ENCODE measurements at regions not wholly inside any gene's neighbourhood (a gene's known extent, or its start where the extent isn't known, plus 50 kb on each side); places are given as distances from the start of the nearest gene placed in this dataset.
A peak's percentile ranks its signal among the peaks of the same experiment; 100 is the strongest.
"Not testable (repeated sequence)": the region's sequence is repeated elsewhere in the genome, so short reads cannot be mapped to it uniquely, and the experiment has no call there.

DNA sequence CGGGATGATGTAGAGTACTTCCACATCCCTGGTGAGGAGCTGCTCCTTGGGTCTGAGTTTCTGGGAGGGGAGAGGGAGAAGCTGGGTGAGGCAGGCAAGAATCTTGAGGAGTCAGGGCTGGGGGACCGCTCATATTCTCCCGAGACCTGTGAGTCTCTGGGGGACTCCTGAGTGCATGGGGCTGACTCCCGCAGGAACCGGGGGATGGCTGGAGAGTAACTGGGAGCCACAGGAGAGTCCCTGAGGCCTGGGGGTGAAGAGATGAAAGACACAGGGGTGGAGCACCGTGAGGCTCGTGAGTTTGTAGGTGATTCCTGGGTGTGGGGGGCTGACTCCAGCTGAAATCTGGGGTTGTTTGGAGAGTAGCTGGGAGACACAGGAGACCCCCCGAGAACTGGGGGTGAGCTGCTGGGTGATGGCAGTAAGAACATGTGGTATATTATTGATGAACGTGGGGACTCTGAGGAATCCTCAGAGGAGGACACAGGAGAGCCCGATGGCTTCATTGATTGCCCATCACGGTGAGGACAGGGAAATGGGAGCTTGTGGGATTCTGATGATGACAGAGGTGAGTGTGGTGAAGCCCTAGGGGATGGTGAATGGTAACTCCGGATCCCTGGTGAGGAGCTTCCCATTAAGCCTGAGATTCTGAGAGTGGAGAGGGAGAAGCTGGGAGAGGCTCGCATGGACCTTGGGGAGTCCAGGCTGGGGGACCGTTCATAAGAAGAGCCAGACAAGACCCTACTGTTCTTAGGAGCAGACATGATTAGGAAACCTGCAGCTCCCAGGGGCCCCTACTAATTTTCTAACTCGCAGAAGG, 301.1 kb downstream of the CWH43 start:
- 50% methylated on average over 1 of the region's 15 CpGs for WGBS (ENCODE audit: insufficient coverage)
- H3K4me2 ChIP-seq (replicated peaks; ENCODE audit: extremely low read depth, low read length, poor library complexity, severe bottlenecking); H2AFZ ChIP-seq (ENCODE audit: insufficient read depth, low read depth, low read length, poor library complexity, severe bottlenecking); H3K4me3 ChIP-seq (replicated peaks in 1 of 3; ENCODE audit: low read depth in 2 of 3, low read length in 3 of 3); H3K27me3 Mint-ChIP-seq (ENCODE audit: low read depth in 3 of 3); DNase-seq; H3K4me1 ChIP-seq (ENCODE audit: control insufficient read depth in 1 of 2, insufficient read depth in 2 of 2, low read length in 2 of 2); intact Hi-C loops (cut with micrococcal nuclease); H3K27ac ChIP-seq (ENCODE audit: low read depth in 1 of 2, low read length in 2 of 2); H3K4me3 Mint-ChIP-seq; H3K27ac Mint-ChIP-seq; H3K27me3 ChIP-seq (ENCODE audit: control insufficient read depth in 2 of 2, insufficient read depth in 2 of 2, low read length in 2 of 2); H3K9ac ChIP-seq (ENCODE audit: insufficient read depth, low read length, poor library complexity, severe bottlenecking); H4K20me1 ChIP-seq (ENCODE audit: insufficient read depth, low read length); H3K4me1 Mint-ChIP-seq; H3K79me2 ChIP-seq (ENCODE audit: insufficient read depth, low read length); H3K36me3 Mint-ChIP-seq; H3K36me3 ChIP-seq (replicated peaks in 1 of 2; ENCODE audit: control insufficient read depth in 1 of 2, insufficient read depth in 2 of 2, low read length in 2 of 2): not testable (repeated sequence)
- peaks cover 16 to 32% (median 23%) of the 10 kb centered on the region in 7 donors for H3K9me3 Mint-ChIP-seq
- H3K9me3 ChIP-seq (replicated peaks in 1 of 2; ENCODE audit: control insufficient read depth in 1 of 2, insufficient read depth in 1 of 2, low read length in 2 of 2) = peaks cover 0 to 27% of the 10 kb centered on the region in 2 donors

DNA sequence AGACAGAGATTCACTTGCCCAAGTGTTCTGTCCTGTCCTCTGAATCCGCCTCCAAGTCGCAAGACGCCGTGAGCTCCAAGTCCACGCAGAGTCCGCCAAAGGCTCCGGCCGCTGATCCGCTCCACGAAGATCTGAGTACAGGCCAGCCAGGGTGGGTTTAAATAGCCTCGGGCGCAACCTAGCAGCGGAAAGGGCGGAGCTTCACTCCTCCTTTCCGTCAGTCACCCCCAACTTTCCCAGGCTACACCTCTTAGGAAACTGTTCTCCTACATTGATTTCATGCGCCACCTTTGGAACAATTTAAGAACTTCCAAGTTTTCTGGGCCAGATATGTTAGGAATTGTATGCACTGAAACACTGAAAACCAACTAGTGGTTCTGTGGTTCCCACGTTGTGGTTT, 301.8 kb downstream of the CWH43 start:
- H3K27me3 Mint-ChIP-seq (ENCODE audit: low read depth in 3 of 3); H4K20me1 ChIP-seq (ENCODE audit: insufficient read depth, low read length); H3K4me2 ChIP-seq (replicated peaks; ENCODE audit: extremely low read depth, low read length, poor library complexity, severe bottlenecking); H3K27ac ChIP-seq (ENCODE audit: low read depth in 1 of 2, low read length in 2 of 2); H3K4me3 Mint-ChIP-seq; H3K36me3 ChIP-seq (replicated peaks in 1 of 2; ENCODE audit: control insufficient read depth in 1 of 2, insufficient read depth in 2 of 2, low read length in 2 of 2); H3K36me3 Mint-ChIP-seq; intact Hi-C loops (cut with micrococcal nuclease); H3K4me1 ChIP-seq (ENCODE audit: control insufficient read depth in 1 of 2, insufficient read depth in 2 of 2, low read length in 2 of 2); H3K9ac ChIP-seq (ENCODE audit: insufficient read depth, low read length, poor library complexity, severe bottlenecking); DNase-seq; H2AFZ ChIP-seq (ENCODE audit: insufficient read depth, low read depth, low read length, poor library complexity, severe bottlenecking); H3K4me1 Mint-ChIP-seq; H3K27me3 ChIP-seq (ENCODE audit: control insufficient read depth in 2 of 2, insufficient read depth in 2 of 2, low read length in 2 of 2); H3K79me2 ChIP-seq (ENCODE audit: insufficient read depth, low read length): not testable (repeated sequence)
- no CpG with 5 or more reads among the region's 17 CpGs for WGBS (ENCODE audit: insufficient coverage)
- Histone ChIP-seq H3K4me3 (replicated peaks in 1 of 3; ENCODE audit: low read depth in 2 of 3, low read length in 3 of 3) (peak overlapping the region in 1 of 3 experiments; percentile 0), H3K9me3 (replicated peaks in 1 of 2; ENCODE audit: control insufficient read depth in 1 of 2, insufficient read depth in 1 of 2, low read length in 2 of 2) (peaks cover 1 to 27% of the 10 kb centered on the region in 2 donors)
- H3K9me3 Mint-ChIP-seq = peaks cover 18 to 32% (median 23%) of the 10 kb centered on the region in 7 donors
- peak overlapping the region in 1 of 7 donors; percentile 2 for H3K27ac Mint-ChIP-seq

DNA sequence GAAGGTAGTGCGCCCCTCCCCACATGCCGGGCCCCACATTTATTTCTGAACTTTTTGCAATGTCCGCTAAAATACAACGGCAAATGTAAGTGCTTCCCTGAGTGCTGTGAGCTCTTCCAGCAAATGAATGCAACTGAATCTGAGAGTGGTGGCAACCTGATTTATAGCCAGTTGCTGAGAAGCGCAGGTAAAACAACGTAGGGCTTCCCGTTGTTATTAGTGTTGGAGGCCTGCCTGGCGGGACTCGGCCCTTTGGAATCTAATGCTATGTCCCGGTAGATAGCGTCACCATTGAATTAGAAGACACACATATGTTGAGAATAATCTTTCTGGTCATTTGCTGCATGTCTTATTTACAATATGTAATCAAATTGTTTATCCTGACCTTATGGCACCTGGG, 302.7 kb downstream of the CWH43 start:
- H3K27me3 Mint-ChIP-seq (ENCODE audit: low read depth in 3 of 3); H3K4me3 ChIP-seq (replicated peaks in 1 of 3; ENCODE audit: low read depth in 2 of 3, low read length in 3 of 3); H2AFZ ChIP-seq (ENCODE audit: insufficient read depth, low read depth, low read length, poor library complexity, severe bottlenecking); H3K4me1 ChIP-seq (ENCODE audit: control insufficient read depth in 1 of 2, insufficient read depth in 2 of 2, low read length in 2 of 2); H3K27ac Mint-ChIP-seq; H3K36me3 Mint-ChIP-seq; H3K4me1 Mint-ChIP-seq; H3K36me3 ChIP-seq (replicated peaks in 1 of 2; ENCODE audit: control insufficient read depth in 1 of 2, insufficient read depth in 2 of 2, low read length in 2 of 2); H3K4me3 Mint-ChIP-seq; intact Hi-C loops (cut with micrococcal nuclease); H4K20me1 ChIP-seq (ENCODE audit: insufficient read depth, low read length); H3K27ac ChIP-seq (ENCODE audit: low read depth in 1 of 2, low read length in 2 of 2); H3K27me3 ChIP-seq (ENCODE audit: control insufficient read depth in 2 of 2, insufficient read depth in 2 of 2, low read length in 2 of 2); H3K79me2 ChIP-seq (ENCODE audit: insufficient read depth, low read length); H3K4me2 ChIP-seq (replicated peaks; ENCODE audit: extremely low read depth, low read length, poor library complexity, severe bottlenecking); H3K9ac ChIP-seq (ENCODE audit: insufficient read depth, low read length, poor library complexity, severe bottlenecking): not testable (repeated sequence)
- H3K9me3 Mint-ChIP-seq = peaks cover 20 to 32% (median 24%) of the 10 kb centered on the region in 7 donors
- WGBS (ENCODE audit: insufficient coverage) = no CpG with 5 or more reads among the region's 11 CpGs
- H3K9me3 ChIP-seq (replicated peaks in 1 of 2; ENCODE audit: control insufficient read depth in 1 of 2, insufficient read depth in 1 of 2, low read length in 2 of 2) = peaks cover 5 to 27% of the 10 kb centered on the region in 2 donors
- DNase-seq = peak in 1 of 3 donors; percentile 0

DNA sequence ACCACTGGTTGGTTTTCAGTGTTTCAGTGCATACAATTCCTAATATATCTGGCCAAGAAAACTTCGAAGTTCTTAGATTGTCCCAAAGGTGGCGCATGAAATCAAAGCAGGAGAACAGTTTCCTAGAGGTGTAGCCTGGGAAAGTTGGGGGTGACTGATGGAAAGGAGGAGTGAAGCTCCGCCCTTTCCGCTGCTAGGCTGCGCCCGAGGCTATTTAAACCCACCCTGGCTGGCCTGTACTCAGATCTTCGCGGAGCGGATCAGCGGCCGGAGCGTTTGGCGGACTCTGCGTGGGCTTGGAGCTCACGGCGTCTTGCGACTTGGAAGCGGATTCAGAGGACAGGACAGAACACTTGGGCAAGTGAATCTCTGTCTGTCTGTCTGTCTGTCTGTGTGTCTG, 328.7 kb downstream of the CWH43 start:
- H3K36me3 ChIP-seq (replicated peaks in 1 of 2; ENCODE audit: control insufficient read depth in 1 of 2, insufficient read depth in 2 of 2, low read length in 2 of 2); H3K9ac ChIP-seq (ENCODE audit: insufficient read depth, low read length, poor library complexity, severe bottlenecking); H3K4me3 ChIP-seq (replicated peaks in 1 of 3; ENCODE audit: low read depth in 2 of 3, low read length in 3 of 3); H3K27me3 ChIP-seq (ENCODE audit: control insufficient read depth in 2 of 2, insufficient read depth in 2 of 2, low read length in 2 of 2); H3K27me3 Mint-ChIP-seq (ENCODE audit: low read depth in 3 of 3); H3K36me3 Mint-ChIP-seq; H2AFZ ChIP-seq (ENCODE audit: insufficient read depth, low read depth, low read length, poor library complexity, severe bottlenecking); H3K4me3 Mint-ChIP-seq; H3K27ac ChIP-seq (ENCODE audit: low read depth in 1 of 2, low read length in 2 of 2); intact Hi-C loops (cut with micrococcal nuclease); H3K4me1 ChIP-seq (ENCODE audit: control insufficient read depth in 1 of 2, insufficient read depth in 2 of 2, low read length in 2 of 2); H3K27ac Mint-ChIP-seq; H4K20me1 ChIP-seq (ENCODE audit: insufficient read depth, low read length); H3K79me2 ChIP-seq (ENCODE audit: insufficient read depth, low read length); H3K4me2 ChIP-seq (replicated peaks; ENCODE audit: extremely low read depth, low read length, poor library complexity, severe bottlenecking); H3K4me1 Mint-ChIP-seq; DNase-seq: not testable (repeated sequence)
- peaks cover 27 to 36% of the 10 kb centered on the region in 2 donors for H3K9me3 ChIP-seq (replicated peaks in 1 of 2; ENCODE audit: control insufficient read depth in 1 of 2, insufficient read depth in 1 of 2, low read length in 2 of 2)
- peaks cover 22 to 44% (median 35%) of the 10 kb centered on the region in 7 donors for H3K9me3 Mint-ChIP-seq
- WGBS (ENCODE audit: insufficient coverage) = 75% methylated on average over 2 of the region's 18 CpGs
